Panc1 (cell line): ENCODE measurements at regions not wholly inside any gene's neighbourhood (a gene's known extent, or its start where the extent isn't known, plus 50 kb on each side); places are given as distances from the start of the nearest gene placed in this dataset.

Experiments used
- POLR2AphosphoS5 ChIP-seq: IDR thresholded peaks from 2 replicates; pipeline ENCODE4 v1.6.1; 2012; ENCODE audit warnings: mild to moderate bottlenecking, low read depth, low read length, moderate library complexity
- TCF7L2 ChIP-seq: IDR thresholded peaks from 2 replicates; pipeline ENCODE4 v1.6.1; 2011; ENCODE audit warnings: mild to moderate bottlenecking, low read depth, low read length, inconsistent platforms
- TF ChIP-seq, protein P1 (sequence below): fragments of 450-650 bp; IDR thresholded peaks from 2 replicates; pipeline ENCODE4 v1.5.1; 2017; ENCODE audit warnings: mild to moderate bottlenecking
- TF ChIP-seq, protein P2 (sequence below), 2 experiments: IDR thresholded peaks; 2 replicates each; pipeline ENCODE4 v1.6.1; 2011 to 2012; ENCODE audit warnings: low read depth in 2 of 2, control low read depth in 1 of 2, low read length in 1 of 2, mild to moderate bottlenecking in 1 of 2, moderate library complexity in 1 of 2; ENCODE audit not compliant: insufficient read depth in 1 of 2

DNA sequence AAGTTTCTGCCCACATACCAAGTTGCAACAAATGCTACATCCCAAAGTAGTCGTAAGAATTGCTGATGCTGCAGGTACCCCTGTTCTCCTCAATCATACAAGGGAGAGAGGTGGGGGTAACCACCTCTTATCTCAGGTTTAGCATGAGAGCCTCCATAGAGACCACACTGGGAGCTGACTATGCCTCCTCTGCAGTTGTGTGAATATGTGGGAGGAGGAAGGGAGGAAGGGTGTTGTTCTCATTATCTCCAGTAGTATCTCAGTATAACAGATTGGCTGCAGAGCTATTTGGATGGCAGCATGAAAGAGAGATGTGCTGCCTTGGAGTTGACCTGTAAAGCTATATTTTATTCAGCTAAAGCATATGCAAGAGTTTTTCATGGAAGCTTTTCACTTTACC, 690.7 kb downstream of the KCNJ3 start:
- TF ChIP-seq, protein P1, sequence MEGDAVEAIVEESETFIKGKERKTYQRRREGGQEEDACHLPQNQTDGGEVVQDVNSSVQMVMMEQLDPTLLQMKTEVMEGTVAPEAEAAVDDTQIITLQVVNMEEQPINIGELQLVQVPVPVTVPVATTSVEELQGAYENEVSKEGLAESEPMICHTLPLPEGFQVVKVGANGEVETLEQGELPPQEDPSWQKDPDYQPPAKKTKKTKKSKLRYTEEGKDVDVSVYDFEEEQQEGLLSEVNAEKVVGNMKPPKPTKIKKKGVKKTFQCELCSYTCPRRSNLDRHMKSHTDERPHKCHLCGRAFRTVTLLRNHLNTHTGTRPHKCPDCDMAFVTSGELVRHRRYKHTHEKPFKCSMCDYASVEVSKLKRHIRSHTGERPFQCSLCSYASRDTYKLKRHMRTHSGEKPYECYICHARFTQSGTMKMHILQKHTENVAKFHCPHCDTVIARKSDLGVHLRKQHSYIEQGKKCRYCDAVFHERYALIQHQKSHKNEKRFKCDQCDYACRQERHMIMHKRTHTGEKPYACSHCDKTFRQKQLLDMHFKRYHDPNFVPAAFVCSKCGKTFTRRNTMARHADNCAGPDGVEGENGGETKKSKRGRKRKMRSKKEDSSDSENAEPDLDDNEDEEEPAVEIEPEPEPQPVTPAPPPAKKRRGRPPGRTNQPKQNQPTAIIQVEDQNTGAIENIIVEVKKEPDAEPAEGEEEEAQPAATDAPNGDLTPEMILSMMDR = no peak
- no peak for TF ChIP-seq POLR2AphosphoS5
- TF ChIP-seq, protein P2, sequence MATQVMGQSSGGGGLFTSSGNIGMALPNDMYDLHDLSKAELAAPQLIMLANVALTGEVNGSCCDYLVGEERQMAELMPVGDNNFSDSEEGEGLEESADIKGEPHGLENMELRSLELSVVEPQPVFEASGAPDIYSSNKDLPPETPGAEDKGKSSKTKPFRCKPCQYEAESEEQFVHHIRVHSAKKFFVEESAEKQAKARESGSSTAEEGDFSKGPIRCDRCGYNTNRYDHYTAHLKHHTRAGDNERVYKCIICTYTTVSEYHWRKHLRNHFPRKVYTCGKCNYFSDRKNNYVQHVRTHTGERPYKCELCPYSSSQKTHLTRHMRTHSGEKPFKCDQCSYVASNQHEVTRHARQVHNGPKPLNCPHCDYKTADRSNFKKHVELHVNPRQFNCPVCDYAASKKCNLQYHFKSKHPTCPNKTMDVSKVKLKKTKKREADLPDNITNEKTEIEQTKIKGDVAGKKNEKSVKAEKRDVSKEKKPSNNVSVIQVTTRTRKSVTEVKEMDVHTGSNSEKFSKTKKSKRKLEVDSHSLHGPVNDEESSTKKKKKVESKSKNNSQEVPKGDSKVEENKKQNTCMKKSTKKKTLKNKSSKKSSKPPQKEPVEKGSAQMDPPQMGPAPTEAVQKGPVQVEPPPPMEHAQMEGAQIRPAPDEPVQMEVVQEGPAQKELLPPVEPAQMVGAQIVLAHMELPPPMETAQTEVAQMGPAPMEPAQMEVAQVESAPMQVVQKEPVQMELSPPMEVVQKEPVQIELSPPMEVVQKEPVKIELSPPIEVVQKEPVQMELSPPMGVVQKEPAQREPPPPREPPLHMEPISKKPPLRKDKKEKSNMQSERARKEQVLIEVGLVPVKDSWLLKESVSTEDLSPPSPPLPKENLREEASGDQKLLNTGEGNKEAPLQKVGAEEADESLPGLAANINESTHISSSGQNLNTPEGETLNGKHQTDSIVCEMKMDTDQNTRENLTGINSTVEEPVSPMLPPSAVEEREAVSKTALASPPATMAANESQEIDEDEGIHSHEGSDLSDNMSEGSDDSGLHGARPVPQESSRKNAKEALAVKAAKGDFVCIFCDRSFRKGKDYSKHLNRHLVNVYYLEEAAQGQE (IDR thresholded peaks at IDR 0.05; ENCODE audit: insufficient read depth in 1 of 2, low read depth in 2 of 2, low read length in 1 of 2) = no peak
- TF ChIP-seq TCF7L2 = no peak
